HG02759 (cell line): ENCODE measurements at regions not wholly inside any gene's neighbourhood (a gene's known extent, or its start where the extent isn't known, plus 50 kb on each side); places are given as distances from the start of the nearest gene placed in this dataset.

Source experiments
- ATAC-seq: cut with Tn5 transposase; IDR thresholded peaks from one replicate; pipeline ENCODE4 v1.9.1; 2021; ENCODE audit warnings: mild to moderate bottlenecking, moderate library complexity; ENCODE audit not compliant: unreplicated experiment

DNA sequence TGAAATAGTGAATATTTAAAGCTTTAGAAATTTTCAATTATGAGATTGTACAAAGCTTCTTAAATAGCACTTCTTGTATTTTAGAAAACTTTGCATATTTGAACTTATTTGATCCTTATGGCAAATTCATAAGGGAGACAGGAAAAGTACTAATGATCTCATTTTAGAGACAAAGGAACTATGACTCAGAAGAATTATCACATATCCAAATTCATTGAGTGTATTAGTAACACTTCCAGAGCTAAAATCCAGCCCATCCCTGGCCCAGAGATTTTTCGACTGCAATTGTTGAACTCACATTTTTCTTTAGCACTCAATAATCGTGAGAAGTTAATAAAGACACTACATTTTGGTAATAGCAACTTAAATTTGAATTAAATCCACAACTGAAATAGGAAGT lies 704.3 kb downstream of the EPM2A start:
- ATAC-seq: no peak

- ATAC-seq: no peak
Measured at GRCh38 chr6:145031962-145032361, 703.4 kb downstream of the EPM2A start.

DNA sequence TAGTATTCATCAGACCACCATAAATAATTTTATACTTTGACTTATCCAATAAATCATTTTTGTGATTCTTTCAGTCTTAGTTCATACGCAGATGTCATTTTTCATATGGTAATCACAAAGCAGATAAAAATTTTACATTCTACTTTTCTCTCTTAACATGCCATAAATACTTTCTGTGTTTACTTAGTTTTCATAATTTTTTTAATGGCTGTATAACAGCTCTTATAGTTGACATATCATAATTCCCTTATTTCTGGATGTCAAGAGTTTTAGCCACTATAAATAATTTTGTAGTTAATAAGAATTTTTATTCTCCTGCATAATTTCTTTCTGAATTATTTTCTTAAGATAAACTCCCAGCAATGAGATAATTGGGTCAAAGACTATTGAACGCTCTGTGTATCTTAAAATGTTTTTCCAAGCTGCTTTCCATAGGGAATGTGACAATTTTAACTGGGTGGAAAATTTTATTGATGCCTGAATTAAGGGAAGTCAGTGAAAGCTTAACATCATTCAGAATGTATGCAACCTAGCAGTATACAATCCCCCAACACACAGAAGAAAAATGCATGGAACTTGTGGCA lies 702.7 kb downstream of the EPM2A start:
- no peak for ATAC-seq

DNA sequence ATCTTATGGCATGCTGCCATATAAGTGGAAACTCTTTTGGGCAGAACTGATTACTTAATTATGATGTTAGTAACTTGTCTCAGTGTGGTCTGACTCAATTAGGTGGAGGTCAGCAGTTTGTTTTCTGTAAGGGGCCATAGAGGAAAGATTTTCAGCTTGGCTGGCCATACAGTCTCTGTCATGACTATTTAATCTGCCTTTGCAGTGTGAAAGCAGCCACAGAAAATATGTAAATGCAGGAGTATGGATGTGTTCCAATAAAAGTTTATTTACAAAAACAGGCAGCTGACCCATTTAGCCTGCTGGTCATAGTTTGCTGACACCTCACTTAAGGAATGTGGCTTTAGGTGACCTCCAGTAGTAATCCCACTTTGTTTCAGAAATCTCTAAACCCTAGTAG lies 700.7 kb downstream of the EPM2A start:
- no peak for ATAC-seq

DNA sequence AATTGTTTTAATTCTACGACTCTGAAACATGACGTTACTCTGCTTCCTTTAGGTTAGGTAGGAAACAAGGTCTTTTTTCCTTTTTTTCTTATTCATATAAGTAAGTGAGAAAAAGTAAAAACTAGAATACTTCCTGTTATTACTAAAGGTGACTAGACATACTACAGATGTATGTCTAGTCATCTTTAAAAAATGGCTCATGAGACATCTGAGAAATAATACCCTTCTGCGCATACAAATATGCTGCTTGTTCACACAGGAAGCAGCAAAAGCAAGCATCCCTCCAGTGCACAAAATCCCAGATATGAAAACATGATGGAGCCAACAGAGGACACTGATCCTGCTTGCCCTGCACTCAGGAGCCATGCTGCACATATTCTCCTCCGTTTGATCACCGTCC lies 699.1 kb downstream of the EPM2A start:
- no peak for ATAC-seq

GRCh38 chr6:145036848-145037567 lies 698.3 kb downstream of the EPM2A start:
- no peak for ATAC-seq

GRCh38 chr6:145042559-145042958 lies 692.8 kb downstream of the EPM2A start:
- no peak for ATAC-seq

- no peak for ATAC-seq
Measured at GRCh38 chr6:145043926-145044500, 691.3 kb downstream of the EPM2A start.

- no peak for ATAC-seq
Measured at GRCh38 chr6:145044641-145045246, 690.6 kb downstream of the EPM2A start.

GRCh38 chr6:145045582-145045981 lies 689.7 kb downstream of the EPM2A start:
- no peak for ATAC-seq

- ATAC-seq: no peak
Measured at GRCh38 chr6:145047891-145048290, 687.4 kb downstream of the EPM2A start.

GRCh38 chr6:145051661-145052060 lies 683.7 kb downstream of the EPM2A start:
- no peak for ATAC-seq

GRCh38 chr6:145055567-145055966 lies 679.8 kb downstream of the EPM2A start:
- ATAC-seq: no peak

- no peak for ATAC-seq
Measured at GRCh38 chr6:145060714-145061113, 674.6 kb downstream of the EPM2A start.

- no peak for ATAC-seq
Measured at GRCh38 chr6:145063091-145063490, 672.2 kb downstream of the EPM2A start.

DNA sequence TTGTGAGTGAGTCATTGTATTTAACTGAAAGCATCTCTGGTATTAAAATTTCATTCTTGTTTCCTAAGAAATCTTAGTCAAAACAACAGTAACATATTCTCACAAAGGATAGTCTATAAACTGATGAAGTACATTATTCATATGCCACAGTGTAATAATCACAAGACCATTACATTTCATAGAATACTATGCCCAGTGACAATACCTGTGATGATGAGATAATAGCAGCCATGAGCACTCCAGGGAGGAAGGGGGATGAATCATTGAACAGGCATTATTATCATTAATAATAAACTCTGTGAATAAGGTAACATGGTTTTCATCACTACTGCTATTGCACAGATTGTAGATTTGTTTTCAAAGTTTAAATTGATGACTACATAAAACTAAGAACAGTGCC lies 667.9 kb downstream of the EPM2A start:
- ATAC-seq: no peak

DNA sequence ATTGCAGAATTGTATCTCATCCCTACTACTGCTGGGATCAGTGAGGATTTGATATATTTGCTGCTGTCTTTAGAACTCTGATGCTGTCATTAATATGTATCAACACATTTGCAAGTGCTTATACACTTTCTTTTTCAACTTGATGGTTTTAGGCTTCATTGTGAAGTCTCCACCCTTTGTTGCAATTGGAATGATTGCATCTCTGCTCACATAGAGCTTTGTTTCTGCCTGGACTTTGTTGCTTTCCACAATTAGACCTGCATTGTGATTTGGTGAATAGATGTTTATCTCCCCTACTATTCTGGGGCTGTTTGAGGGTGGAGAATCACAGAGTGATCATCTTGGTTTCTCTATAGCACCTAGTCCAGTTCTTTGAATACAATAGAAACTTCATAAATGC lies 666.7 kb downstream of the EPM2A start:
- ATAC-seq: no peak

GRCh38 chr6:145069966-145070365 lies 665.4 kb downstream of the EPM2A start:
- ATAC-seq: no peak

DNA sequence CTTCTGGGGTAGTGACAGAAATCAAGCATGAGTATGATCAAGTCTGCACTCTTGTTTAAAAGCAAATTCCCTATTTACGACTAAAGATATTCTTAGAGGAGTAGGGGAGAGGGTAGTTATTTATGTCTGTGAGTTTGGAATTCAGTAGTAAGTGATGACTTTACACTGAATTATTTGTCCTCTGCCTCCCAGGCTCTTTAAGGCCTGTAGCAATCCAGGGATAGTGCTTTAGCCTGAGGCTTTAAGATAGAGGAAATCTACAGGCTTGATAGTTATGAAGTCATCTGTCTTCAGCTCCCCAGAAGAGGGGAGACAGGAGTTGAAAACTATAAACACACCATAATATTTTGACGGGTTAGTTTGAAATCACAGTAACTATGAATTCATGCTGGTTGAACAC lies 664.5 kb downstream of the EPM2A start:
- ATAC-seq: no peak

DNA sequence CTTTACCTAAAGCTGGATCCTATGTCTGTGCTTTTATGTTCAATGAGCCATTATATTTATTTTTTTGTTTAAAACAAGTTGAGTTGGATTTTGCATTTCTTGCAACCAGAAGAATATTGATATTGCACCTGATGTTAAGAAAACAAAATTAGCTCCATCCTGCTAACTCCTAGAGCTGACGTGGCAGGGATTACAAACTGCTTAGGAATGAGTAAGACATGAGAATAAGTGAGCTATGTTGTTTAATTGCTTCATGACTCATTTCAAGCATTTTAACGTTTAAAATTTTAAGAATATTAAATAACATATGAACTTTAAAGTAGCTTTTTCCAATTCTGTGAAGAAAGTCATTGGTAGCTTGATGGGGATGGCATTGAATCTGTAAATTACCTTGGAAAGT lies 663.5 kb downstream of the EPM2A start:
- no peak for ATAC-seq

DNA sequence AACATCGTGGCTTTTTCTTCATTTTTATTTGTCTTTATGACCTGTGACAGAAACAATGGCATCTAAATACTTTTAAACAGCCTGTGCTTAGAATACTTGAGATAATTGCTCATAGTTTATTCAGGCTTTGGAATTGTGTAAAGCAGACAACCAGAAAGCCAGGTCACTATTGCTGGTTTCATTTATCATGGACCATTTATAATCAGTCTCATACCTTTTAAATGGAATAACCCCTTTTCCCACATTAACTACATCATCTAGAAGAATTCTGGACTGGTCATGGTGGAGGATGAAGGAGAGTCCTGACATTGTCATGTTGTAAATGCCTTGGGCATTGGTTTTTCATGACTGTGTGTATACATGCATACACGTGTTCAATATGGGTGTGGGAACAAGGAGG lies 661.5 kb downstream of the EPM2A start:
- ATAC-seq: no peak

- no peak for ATAC-seq
Measured at GRCh38 chr6:145074805-145075204, 660.5 kb downstream of the EPM2A start.
